H1 (cell line): ENCODE measurements at regions not wholly inside any gene's neighbourhood (a gene's known extent, or its start where the extent isn't known, plus 50 kb on each side); places are given as distances from the start of the nearest gene placed in this dataset.

Source experiments
- CTCF ChIA-PET: fragments of 300-600 bp; sonication (Branson Sonifier 250); formaldehyde crosslinking; loops from one replicate; lab custom pipeline; 2021; ENCODE audit not compliant: partially characterized antibody; lab: Charles Lee
- POLR2A ChIA-PET: fragments of 300-600 bp; sonication (Branson Sonifier 250); formaldehyde crosslinking; loops from one replicate; lab custom pipeline; 2021; ENCODE audit warnings: inconsistent platforms; ENCODE audit not compliant: partially characterized antibody; lab: Charles Lee
- DNase-seq, 2 experiments: peaks; one replicate each; pipeline versions ENCODE4 v3.0.0 to v3.0.0-alpha.2; 2010 to 2022; ENCODE audit warnings: low spot score in 2 of 2, low read depth in 1 of 2, mixed read lengths in 1 of 2
- FAIRE-seq: peaks from 2 replicates; lab custom pipeline; 2011; peaks lifted over from hg19 to GRCh38; lab: Jason Lieb, UNC
- H2AFZ ChIP-seq: 2 replicates; pipeline ENCODE4 v1.8.1; 2012; ENCODE audit warnings: low read length, inconsistent platforms
- H2AK5ac ChIP-seq: 2 replicates; pipeline ENCODE4 v1.6.1; 2013; ENCODE audit warnings: low read depth, low read length
- H2BK120ac ChIP-seq: replicated peaks from 2 replicates; pipeline ENCODE3; 2013; ENCODE audit warnings: low read depth, low read length, inconsistent platforms
- H2BK12ac ChIP-seq: 2 replicates; pipeline ENCODE4 v1.6.1; 2013; ENCODE audit warnings: low read depth, low read length
- H2BK15ac ChIP-seq: 2 replicates; pipeline ENCODE4 v1.6.1; 2013; ENCODE audit warnings: low read length
- H2BK20ac ChIP-seq: 2 replicates; pipeline ENCODE4 v1.6.1; 2013; ENCODE audit warnings: low read length
- H2BK5ac ChIP-seq: 2 replicates; pipeline ENCODE4 v1.6.1; 2013; ENCODE audit warnings: low read depth, low read length
- H3K14ac ChIP-seq: 2 replicates; pipeline ENCODE4 v1.6.1; 2013; ENCODE audit warnings: inconsistent platforms; ENCODE audit not compliant: insufficient read length
- H3K18ac ChIP-seq: 2 replicates; pipeline ENCODE4 v1.6.1; 2013; ENCODE audit warnings: low read length; ENCODE audit errors: extremely low read depth
- H3K23ac ChIP-seq: 2 replicates; pipeline ENCODE4 v1.6.1; 2013; ENCODE audit warnings: inconsistent platforms; ENCODE audit not compliant: insufficient read length
- H3K23me2 ChIP-seq: 2 replicates; pipeline ENCODE4 v1.6.1; 2013; ENCODE audit warnings: low read depth, low read length
- H3K27ac ChIP-seq: 2 replicates; pipeline ENCODE4 v1.6.1; 2011; ENCODE audit warnings: low read depth, low read length, inconsistent platforms
- H3K27me3 ChIP-seq, 4 experiments: replicated peaks in 1 of 4; 1 replicate in 1 of 4; 2 replicates in 3 of 4; pipeline versions ENCODE4 v1.6.1 to v1.8.1; 2011 to 2013; ENCODE audit warnings: low read length in 3 of 4, mild to moderate bottlenecking in 3 of 4, inconsistent platforms in 2 of 4, mixed read lengths in 2 of 4, moderate library complexity in 1 of 4; ENCODE audit not compliant: control insufficient read depth in 3 of 4, insufficient read depth in 3 of 4; ENCODE audit errors: extremely low read depth in 1 of 4
- H3K36me3 ChIP-seq, 4 experiments: 2 replicates each; pipeline versions ENCODE4 v1.6.1 to v1.8.1; 2011 to 2013; ENCODE audit warnings: mild to moderate bottlenecking in 4 of 4, low read length in 3 of 4, moderate library complexity in 2 of 4, control low read depth in 1 of 4, inconsistent platforms in 1 of 4; ENCODE audit not compliant: insufficient read depth in 4 of 4, control insufficient read depth in 2 of 4
- H3K4ac ChIP-seq: replicated peaks from 2 replicates; pipeline ENCODE3; 2013; ENCODE audit warnings: low read length, low read depth, mixed read lengths, inconsistent platforms; ENCODE audit not compliant: insufficient read length
- H3K4me1 ChIP-seq, 4 experiments: replicated peaks in 1 of 4; 1 replicate in 1 of 4; 2 replicates in 3 of 4; pipeline versions ENCODE4 v1.6.1 to v1.8.1; 2011 to 2013; ENCODE audit warnings: low read length in 3 of 4, inconsistent platforms in 2 of 4, mixed read lengths in 1 of 4; ENCODE audit not compliant: insufficient read depth in 4 of 4, control insufficient read depth in 3 of 4
- H3K4me2 ChIP-seq, 2 experiments: 2 replicates each; pipeline versions ENCODE4 v1.6.1 to v1.8.1; 2011 to 2013; ENCODE audit warnings: low read depth in 2 of 2, low read length in 2 of 2, control low read depth in 1 of 2, inconsistent platforms in 1 of 2, mild to moderate bottlenecking in 1 of 2; ENCODE audit not compliant: insufficient read depth in 1 of 2
- H3K4me3 ChIP-seq, 4 experiments: fragments of 200-600, 300-600 bp in 1 of 4; sonication (generic), shearing (Covaris generic), sonication (Bioruptor Twin) in 1 of 4; 2 replicates each; pipeline versions ENCODE4 v1.5.1 to v1.8.1; 2011 to 2016; ENCODE audit warnings: low read length in 4 of 4, low read depth in 3 of 4, control low read depth in 2 of 4, inconsistent platforms in 2 of 4, mild to moderate bottlenecking in 2 of 4, mixed read lengths in 1 of 4, moderate library complexity in 1 of 4; ENCODE audit not compliant: insufficient read depth in 2 of 4; ENCODE audit errors: extremely low read depth in 1 of 4
- H3K56ac ChIP-seq: replicated peaks from 2 replicates; pipeline ENCODE3; 2013; ENCODE audit warnings: low read depth, mild to moderate bottlenecking, mixed read lengths, low read length, inconsistent platforms; ENCODE audit not compliant: insufficient read length
- H3K79me1 ChIP-seq: 2 replicates; pipeline ENCODE4 v1.6.1; 2013; ENCODE audit warnings: low read depth, low read length, control low read depth
- H3K79me2 ChIP-seq, 2 experiments: 2 replicates each; pipeline versions ENCODE4 v1.6.1 to v1.8.1; 2012 to 2013; ENCODE audit warnings: low read length in 2 of 2, mild to moderate bottlenecking in 2 of 2, inconsistent platforms in 1 of 2; ENCODE audit not compliant: insufficient read depth in 2 of 2, control insufficient read depth in 1 of 2
- H3K9ac ChIP-seq, 4 experiments: replicated peaks in 1 of 4; 1 replicate in 1 of 4; 2 replicates in 3 of 4; pipeline versions ENCODE4 v1.6.1 to v1.8.1; 2011 to 2013; ENCODE audit warnings: low read depth in 3 of 4, low read length in 3 of 4, control low read depth in 2 of 4, mild to moderate bottlenecking in 2 of 4, moderate library complexity in 2 of 4, inconsistent platforms in 1 of 4; ENCODE audit errors: extremely low read depth in 1 of 4
- H3K9me3 ChIP-seq, 2 experiments: 2 replicates each; pipeline versions ENCODE4 v1.6.1 to v1.8.1; 2012 to 2013; ENCODE audit warnings: mild to moderate bottlenecking in 2 of 2, moderate library complexity in 2 of 2, control low read depth in 1 of 2, inconsistent platforms in 1 of 2, low read depth in 1 of 2, low read length in 1 of 2, mixed read lengths in 1 of 2; ENCODE audit not compliant: insufficient read depth in 2 of 2
- H4K20me1 ChIP-seq, 2 experiments: replicated peaks in 1 of 2; 2 replicates each; pipeline versions ENCODE3 to v1.8.1; 2011 to 2013; ENCODE audit warnings: inconsistent platforms in 2 of 2, low read length in 2 of 2, mild to moderate bottlenecking in 1 of 2; ENCODE audit not compliant: insufficient read depth in 2 of 2, control insufficient read depth in 1 of 2
- H4K5ac ChIP-seq: 2 replicates; pipeline ENCODE4 v1.6.1; 2013; ENCODE audit warnings: low read length, low read depth, mixed read lengths, inconsistent platforms; ENCODE audit not compliant: insufficient read length
- H4K8ac ChIP-seq: 2 replicates; pipeline ENCODE4 v1.8.0; 2013; ENCODE audit warnings: mild to moderate bottlenecking, moderate library complexity, low read length, inconsistent platforms; ENCODE audit not compliant: insufficient read depth; ENCODE audit errors: extremely low read depth
- H4K91ac ChIP-seq: replicated peaks from 2 replicates; pipeline ENCODE3; 2013; ENCODE audit warnings: low read length, mixed read lengths, inconsistent platforms; ENCODE audit not compliant: insufficient read length
- ATF2 ChIP-seq: IDR thresholded peaks from 2 replicates; pipeline ENCODE4 v1.6.1; 2012; ENCODE audit warnings: low read length, inconsistent platforms
- WGBS, 2 experiments: shearing (Covaris generic) in 1 of 2; methylation state at CpG; one replicate each; pipeline versions ENCODE4 v1.1.6 to v1.1.7; 2013 to 2015; ENCODE audit warnings: low lambda C conversion rate in 2 of 2, mixed read lengths in 2 of 2, inconsistent platforms in 1 of 2, low coverage in 1 of 2, missing lambda C conversion rate in 1 of 2; ENCODE audit not compliant: insufficient replicate concordance in 2 of 2, insufficient coverage in 1 of 2, insufficient read length in 1 of 2; ENCODE audit errors: extremely low coverage in 1 of 2, missing lambda C conversion rate in 1 of 2; 5-methylcytosine and 5-hydroxymethylcytosine counted together

GRCh38 chr1:39116860-39117728, 87.4 kb upstream of the MACF1 start:
- Histone ChIP-seq H3K9me3 (no peaks in the 10 kb centered on the region), H3K4me2 (no peak overlapping the region), H4K20me1 (peaks cover 5 to 23% of the 10 kb centered on the region in 2 experiments), H3K27me3 (no peaks in the 10 kb centered on the region), H3K4ac (no peak overlapping the region), H3K23ac (no peak overlapping the region), H3K79me1 (peaks cover 3% of the 10 kb centered on the region; the same call in 1 of the 2 replicates), H3K36me3 (peaks cover 0 to 2% (median 0%) of the 10 kb centered on the region in 4 experiments; a peak in 2 of 8 replicates), H4K5ac (no peak overlapping the region), H3K27ac (no peak overlapping the region), H4K91ac (no peak overlapping the region), H2BK120ac (no peak overlapping the region), H2AFZ (no peak overlapping the region), H3K14ac (no peak overlapping the region), H2BK15ac (no peak overlapping the region), H3K9ac (no peak overlapping the region; a peak in 1 of 7 replicates), H4K8ac (no peak overlapping the region), H3K18ac (no peak overlapping the region), H2BK5ac (no peak overlapping the region), H2AK5ac (no peak overlapping the region), H2BK20ac (no peak overlapping the region), H3K4me3 (no peak overlapping the region), H2BK12ac (no peak overlapping the region), H3K56ac (no peak overlapping the region), H3K4me1 (peaks cover 0 to 3% (median 2%) of the 10 kb centered on the region in 4 experiments; a peak in 5 of 7 replicates), H3K23me2 (peaks cover 3% of the 10 kb centered on the region; the same call in 1 of the 2 replicates), H3K79me2 (peaks cover 23 to 95% of the 10 kb centered on the region in 2 experiments)
- 97% methylated on average over 3 of the region's 3 CpGs; no CpG with 5 or more reads in 1 of the 2 experiments for WGBS, 2 experiments
- POLR2A ChIA-PET, result interaction anchor here (0.7 to 4.4 kb wide), 4 partner anchors 10 to 21 kb away, joined by 3 to 20 read pairs (median 4); no protein-coding TSS in a partner anchor
- CTCF ChIA-PET, result interaction anchor here (0.8 to 3.8 kb wide), 11 partner anchors 10 to 141 kb away, joined by 3 to 21 read pairs (median 6); no protein-coding TSS in a partner anchor
- FAIRE-seq (no peak), DNase-seq (no peak)
- no peak for TF ChIP-seq ATF2
